ENCODE measurements at regions not wholly inside any gene's neighbourhood (a gene's known extent, or its start where the extent isn't known, plus 50 kb on each side); places are given as distances from the start of the nearest gene placed in this dataset.

DNA sequence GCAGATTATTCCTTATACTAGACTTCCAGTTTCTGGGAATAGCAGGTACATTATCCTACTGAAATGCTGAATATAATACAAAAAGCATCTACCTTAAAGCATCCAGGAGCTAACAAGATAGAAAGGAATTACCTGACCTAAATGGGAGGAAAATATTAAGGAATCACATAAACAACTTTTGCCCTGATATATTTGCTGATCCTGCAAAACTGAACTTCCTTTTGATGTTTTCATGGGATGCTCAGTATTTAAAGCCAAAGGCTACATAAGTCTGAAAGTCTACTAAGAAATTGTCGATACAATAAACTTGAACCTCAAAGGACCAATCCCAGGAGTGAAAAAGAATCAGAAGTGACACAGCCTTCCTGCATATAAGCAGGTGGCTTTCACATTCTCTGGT is 85.6 kb upstream of the C1orf21 start:
- no TSS peak for BruUV-seq (replicated peaks)
- CTCF ChIA-PET = no interaction called here
- TF ChIP-seq, protein P1, sequence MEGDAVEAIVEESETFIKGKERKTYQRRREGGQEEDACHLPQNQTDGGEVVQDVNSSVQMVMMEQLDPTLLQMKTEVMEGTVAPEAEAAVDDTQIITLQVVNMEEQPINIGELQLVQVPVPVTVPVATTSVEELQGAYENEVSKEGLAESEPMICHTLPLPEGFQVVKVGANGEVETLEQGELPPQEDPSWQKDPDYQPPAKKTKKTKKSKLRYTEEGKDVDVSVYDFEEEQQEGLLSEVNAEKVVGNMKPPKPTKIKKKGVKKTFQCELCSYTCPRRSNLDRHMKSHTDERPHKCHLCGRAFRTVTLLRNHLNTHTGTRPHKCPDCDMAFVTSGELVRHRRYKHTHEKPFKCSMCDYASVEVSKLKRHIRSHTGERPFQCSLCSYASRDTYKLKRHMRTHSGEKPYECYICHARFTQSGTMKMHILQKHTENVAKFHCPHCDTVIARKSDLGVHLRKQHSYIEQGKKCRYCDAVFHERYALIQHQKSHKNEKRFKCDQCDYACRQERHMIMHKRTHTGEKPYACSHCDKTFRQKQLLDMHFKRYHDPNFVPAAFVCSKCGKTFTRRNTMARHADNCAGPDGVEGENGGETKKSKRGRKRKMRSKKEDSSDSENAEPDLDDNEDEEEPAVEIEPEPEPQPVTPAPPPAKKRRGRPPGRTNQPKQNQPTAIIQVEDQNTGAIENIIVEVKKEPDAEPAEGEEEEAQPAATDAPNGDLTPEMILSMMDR (IDR thresholded peaks at IDR 0.05; ENCODE audit: unreplicated experiment) = no peak
- no peak overlapping the region for H3K27ac Mint-ChIP-seq (ENCODE audit: unreplicated experiment)
- intact Hi-C loops (cut with micrococcal nuclease; ENCODE audit: unreplicated experiment) = no loop called here
- no peak overlapping the region for H3K4me3 Mint-ChIP-seq (ENCODE audit: low read depth, unreplicated experiment)
- no peaks in the 10 kb centered on the region for H3K36me3 Mint-ChIP-seq (ENCODE audit: insufficient read depth, unreplicated experiment)
- H3K27me3 Mint-ChIP-seq (ENCODE audit: unreplicated experiment) = no peaks in the 10 kb centered on the region
- no peak for DNase-seq
- no peaks in the 10 kb centered on the region for H3K4me1 Mint-ChIP-seq (ENCODE audit: low read depth, unreplicated experiment)
- peaks cover 3% of the 10 kb centered on the region for H3K9me3 Mint-ChIP-seq (ENCODE audit: low read depth, unreplicated experiment)

DNA sequence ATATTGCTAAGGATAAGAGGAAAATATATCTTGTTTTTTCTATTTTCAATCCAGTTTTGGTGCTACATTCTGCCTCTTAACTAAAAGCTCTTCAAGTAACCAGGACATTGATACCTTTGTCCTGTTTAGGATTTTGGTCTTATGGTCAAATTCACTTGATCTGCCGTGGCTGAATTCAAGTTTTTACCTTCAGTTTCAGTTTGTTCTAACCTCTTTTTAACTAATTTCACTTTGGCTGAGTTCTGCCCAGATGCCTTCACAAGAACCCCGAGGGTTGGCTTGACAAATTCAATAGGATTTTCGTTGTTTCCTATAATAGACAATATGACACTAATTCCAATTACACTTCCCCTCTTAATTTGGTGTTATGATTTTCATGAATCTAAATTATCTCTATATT is 84.5 kb upstream of the C1orf21 start:
- no peaks in the 10 kb centered on the region for H3K27me3 Mint-ChIP-seq (ENCODE audit: unreplicated experiment)
- H3K4me1 Mint-ChIP-seq (ENCODE audit: low read depth, unreplicated experiment) = no peaks in the 10 kb centered on the region
- intact Hi-C loops (cut with micrococcal nuclease; ENCODE audit: unreplicated experiment) = no loop called here
- no peak overlapping the region for H3K27ac Mint-ChIP-seq (ENCODE audit: unreplicated experiment)
- TF ChIP-seq, protein P1 (IDR thresholded peaks at IDR 0.05; ENCODE audit: unreplicated experiment) = no peak
- H3K36me3 Mint-ChIP-seq (ENCODE audit: insufficient read depth, unreplicated experiment) = no peaks in the 10 kb centered on the region
- no peak for DNase-seq
- no TSS peak for BruUV-seq (replicated peaks)
- H3K4me3 Mint-ChIP-seq (ENCODE audit: low read depth, unreplicated experiment) = no peak overlapping the region
- CTCF ChIA-PET = no interaction called here
- peaks cover 3% of the 10 kb centered on the region for H3K9me3 Mint-ChIP-seq (ENCODE audit: low read depth, unreplicated experiment)

DNA sequence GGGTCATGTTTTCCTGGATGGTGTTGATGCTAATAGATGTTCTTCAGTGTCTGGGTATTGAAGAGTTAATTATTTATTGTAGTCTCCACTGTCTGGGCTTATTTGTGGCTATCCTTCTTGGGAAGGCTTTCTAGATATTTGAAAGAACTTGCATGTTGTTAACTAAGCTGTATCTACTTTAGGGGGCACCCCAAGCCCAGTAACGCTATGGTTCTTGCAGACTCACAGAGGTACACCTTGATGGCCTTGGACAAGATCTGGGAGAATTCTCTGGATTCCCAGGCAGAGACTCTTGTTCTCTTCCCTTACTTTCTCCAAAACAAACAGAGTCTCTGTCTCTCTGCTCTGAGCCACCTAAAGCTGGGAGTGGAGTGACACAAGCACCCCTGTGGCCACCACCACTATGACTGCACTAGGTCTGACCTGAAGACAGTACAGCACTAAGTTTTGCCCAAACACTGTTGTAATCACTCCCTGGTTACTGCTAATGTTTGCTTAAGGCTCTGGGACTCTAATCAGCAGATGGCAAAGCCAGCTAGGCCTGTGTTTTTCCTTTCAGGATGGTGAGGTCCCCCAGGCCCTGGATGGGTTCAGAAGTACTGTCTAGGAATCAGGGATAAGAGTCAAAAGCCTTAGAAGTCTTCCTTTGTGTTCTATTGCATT is 76.5 kb upstream of the C1orf21 start:
- no peak overlapping the region for H3K4me3 Mint-ChIP-seq (ENCODE audit: low read depth, unreplicated experiment)
- TF ChIP-seq, protein P1 (IDR thresholded peaks at IDR 0.05; ENCODE audit: unreplicated experiment) = no peak
- no TSS peak for BruUV-seq (replicated peaks)
- no peaks in the 10 kb centered on the region for H3K36me3 Mint-ChIP-seq (ENCODE audit: insufficient read depth, unreplicated experiment)
- intact Hi-C loops (cut with micrococcal nuclease; ENCODE audit: unreplicated experiment) = loop anchor here (1.0 kb wide), 1 partner anchor 354 kb away; no protein-coding TSS in a partner anchor
- no peaks in the 10 kb centered on the region for H3K27me3 Mint-ChIP-seq (ENCODE audit: unreplicated experiment)
- no peaks in the 10 kb centered on the region for H3K9me3 Mint-ChIP-seq (ENCODE audit: low read depth, unreplicated experiment)
- peak; percentile 23 for DNase-seq
- no peak overlapping the region for H3K27ac Mint-ChIP-seq (ENCODE audit: unreplicated experiment)
- CTCF ChIA-PET = interaction anchor here (0.5 to 1.1 kb wide), 3 partner anchors 11 to 354 kb away, joined by 3 to 4 read pairs (median 3); no protein-coding TSS in a partner anchor
- H3K4me1 Mint-ChIP-seq (ENCODE audit: low read depth, unreplicated experiment) = peaks cover 7% of the 10 kb centered on the region

DNA sequence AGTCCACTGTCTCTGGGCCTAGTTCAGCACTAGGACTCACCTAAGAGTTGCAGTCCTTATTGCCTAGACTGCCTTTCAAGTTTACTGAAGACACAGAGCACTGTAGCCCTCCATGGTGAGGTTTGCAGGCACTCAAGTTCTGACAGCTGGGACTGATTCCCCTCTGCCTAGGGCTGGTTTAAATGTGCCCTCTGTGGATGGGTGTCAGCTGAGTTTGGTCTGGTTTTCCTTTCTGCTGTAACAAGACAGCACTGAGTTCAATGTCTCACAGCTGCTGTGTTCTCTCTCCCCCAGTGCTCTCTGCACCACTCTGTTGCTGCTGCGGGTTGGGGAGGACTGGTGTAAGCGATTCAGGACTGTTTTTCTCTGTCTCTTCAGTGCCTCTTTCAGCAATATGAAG is 75.2 kb upstream of the C1orf21 start:
- no peak overlapping the region for H3K4me3 Mint-ChIP-seq (ENCODE audit: low read depth, unreplicated experiment)
- H3K27ac Mint-ChIP-seq (ENCODE audit: unreplicated experiment) = no peak overlapping the region
- CTCF ChIA-PET = no interaction called here
- intact Hi-C loops (cut with micrococcal nuclease; ENCODE audit: unreplicated experiment) = no loop called here
- TF ChIP-seq, protein P1 (IDR thresholded peaks at IDR 0.05; ENCODE audit: unreplicated experiment) = no peak
- H3K36me3 Mint-ChIP-seq (ENCODE audit: insufficient read depth, unreplicated experiment) = no peaks in the 10 kb centered on the region
- H3K27me3 Mint-ChIP-seq (ENCODE audit: unreplicated experiment) = no peaks in the 10 kb centered on the region
- BruUV-seq (replicated peaks) = no TSS peak
- H3K4me1 Mint-ChIP-seq (ENCODE audit: low read depth, unreplicated experiment) = peaks cover 7% of the 10 kb centered on the region
- no peak for DNase-seq
- H3K9me3 Mint-ChIP-seq (ENCODE audit: low read depth, unreplicated experiment) = no peaks in the 10 kb centered on the region

All from Calu3 (cell line).